Activated CD8-positive, alpha-beta memory T cell treated with anti-CD3 and anti-CD28 coated beads, Interleukin-2, amount 10 ng/mL, durations not matched to agents 7 days and 5 days (primary cell): ENCODE measurements at regions not wholly inside any gene's neighbourhood (a gene's known extent, or its start where the extent isn't known, plus 50 kb on each side); places are given as distances from the start of the nearest gene placed in this dataset.
"Not testable (repeated sequence)": the region's sequence is repeated elsewhere in the genome, so short reads cannot be mapped to it uniquely, and the experiment has no call there.

Experiments
- ATAC-seq: fragments of 150-1000 bp; cut with Tn5 transposase; one replicate; pipeline ENCODE4 v1.10.0; 2021; ENCODE audit warnings: moderate library complexity
- CTCF ChIA-PET: fragments of 350-600 bp; sonication (Branson Sonifier 250); formaldehyde crosslinking; loops from one replicate; lab custom pipeline; 2021; ENCODE audit warnings: antibody characterized with exemption; lab: Charles Lee
- DNase-seq: peaks from one replicate; pipeline ENCODE4 v3.0.0-alpha.2; 2020
- H3K27ac Mint-ChIP-seq: one replicate; pipeline ENCODE4 v1.8.0; 2021; ENCODE audit warnings: mild to moderate bottlenecking, mixed read lengths
- H3K27me3 Mint-ChIP-seq: one replicate; pipeline ENCODE4 v1.8.0; 2021; ENCODE audit warnings: mixed read lengths
- H3K36me3 Mint-ChIP-seq: one replicate; pipeline ENCODE4 v1.8.0; 2021; ENCODE audit warnings: mild to moderate bottlenecking, mixed read lengths
- H3K4me1 Mint-ChIP-seq: one replicate; pipeline ENCODE4 v1.8.0; 2021; ENCODE audit warnings: mixed read lengths
- H3K4me3 Mint-ChIP-seq: one replicate; pipeline ENCODE4 v1.8.0; 2021; ENCODE audit warnings: mild to moderate bottlenecking, moderate library complexity, mixed read lengths
- H3K9me3 Mint-ChIP-seq: one replicate; pipeline ENCODE4 v1.8.0; 2022; ENCODE audit warnings: low read depth, mixed read lengths

DNA sequence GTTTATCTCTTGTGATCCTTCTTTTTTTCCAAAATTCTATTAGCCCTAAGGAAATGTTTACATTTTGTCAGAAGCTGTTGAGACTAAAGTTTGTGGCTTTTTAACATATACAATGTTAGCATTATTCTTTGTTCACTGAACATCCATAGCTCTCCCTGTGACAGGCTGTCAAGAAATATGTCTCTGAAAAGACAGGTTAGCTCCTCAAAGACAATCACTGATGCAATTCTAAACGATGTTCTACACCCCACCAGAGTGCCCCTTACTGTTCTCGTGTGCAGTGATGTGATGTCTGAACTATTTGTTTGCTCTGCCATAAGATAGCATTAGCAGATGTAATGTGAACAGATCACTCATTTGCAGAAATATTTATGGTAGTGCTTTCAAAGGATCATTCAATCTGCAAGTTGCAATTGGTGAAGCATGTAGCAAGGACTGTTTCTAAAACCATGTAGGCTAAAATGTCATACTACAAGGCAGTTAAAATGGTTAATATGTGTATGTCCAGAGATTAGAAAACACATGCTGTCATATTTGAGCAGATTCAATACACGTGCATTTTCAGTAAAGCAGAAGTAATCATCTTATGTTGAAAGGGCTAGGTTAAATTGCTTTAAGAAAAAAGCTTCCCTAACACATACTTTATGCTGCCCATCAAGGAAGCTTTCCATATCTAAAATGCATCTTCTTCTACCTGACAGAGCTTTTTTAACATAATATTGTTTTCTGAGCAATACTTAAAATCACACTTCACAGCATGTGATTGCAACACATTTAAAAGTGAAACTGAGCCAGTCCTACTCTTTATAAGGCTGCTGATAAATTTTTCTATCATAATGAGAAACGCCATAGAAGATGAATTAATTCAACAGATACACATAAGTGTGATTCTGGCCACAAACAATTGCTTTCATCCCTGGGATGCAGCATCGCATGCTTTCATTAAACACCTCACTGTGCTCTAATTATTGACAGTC is 285.7 kb upstream of the UBE2E3 start:
- Mint-ChIP-seq H3K27me3 (peaks cover 2% of the 10 kb centered on the region), H3K36me3 (no peaks in the 10 kb centered on the region), H3K27ac (no peak overlapping the region), H3K4me3 (no peak overlapping the region), H3K9me3 (no peaks in the 10 kb centered on the region), H3K4me1 (no peaks in the 10 kb centered on the region)
- no peak for DNase-seq
- CTCF ChIA-PET = no interaction called here
- ATAC-seq = no peak

GRCh38 chr2:180692322-180692721 is 288.1 kb upstream of the UBE2E3 start:
- no peak for ATAC-seq
- CTCF ChIA-PET = no interaction called here
- no peaks in the 10 kb centered on the region for H3K4me1 Mint-ChIP-seq
- no peak for DNase-seq
- peaks cover 6% of the 10 kb centered on the region for H3K27me3 Mint-ChIP-seq
- no peak overlapping the region for H3K27ac Mint-ChIP-seq
- no peaks in the 10 kb centered on the region for H3K36me3 Mint-ChIP-seq
- no peak overlapping the region for H3K4me3 Mint-ChIP-seq
- H3K9me3 Mint-ChIP-seq = no peaks in the 10 kb centered on the region

DNA sequence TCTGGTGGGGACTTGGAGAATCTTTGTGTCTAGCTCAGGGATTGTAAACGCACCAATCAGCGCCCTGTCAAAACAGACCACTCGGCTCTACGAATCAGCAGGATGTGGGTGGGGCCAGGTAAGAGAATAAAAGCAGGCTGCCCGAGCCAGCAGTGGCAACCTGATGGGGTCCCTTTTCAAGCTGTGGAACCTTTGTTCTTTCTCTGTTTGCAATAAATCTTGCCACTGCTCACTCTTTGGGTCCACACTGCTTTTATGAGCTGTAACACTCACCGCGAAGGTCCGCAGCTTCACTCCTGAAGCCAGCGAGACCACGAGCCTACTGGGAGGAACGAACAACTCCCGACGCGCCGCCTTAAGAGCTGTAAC is 288.6 kb upstream of the UBE2E3 start:
- CTCF ChIA-PET = not testable (repeated sequence)

GRCh38 chr2:180691186-180691854 is 289.1 kb upstream of the UBE2E3 start:
- ATAC-seq, H3K27me3 Mint-ChIP-seq, H3K4me1 Mint-ChIP-seq, H3K36me3 Mint-ChIP-seq, H3K27ac Mint-ChIP-seq, DNase-seq, H3K4me3 Mint-ChIP-seq, CTCF ChIA-PET, H3K9me3 Mint-ChIP-seq: not testable (repeated sequence)

More for the DNA sequence above, 288.6 kb upstream of the UBE2E3 start:
- H3K27me3 Mint-ChIP-seq, H3K9me3 Mint-ChIP-seq, H3K36me3 Mint-ChIP-seq, DNase-seq, H3K4me1 Mint-ChIP-seq, ATAC-seq, H3K4me3 Mint-ChIP-seq, H3K27ac Mint-ChIP-seq: not testable (repeated sequence)

GRCh38 chr2:180690611-180691010 is 289.8 kb upstream of the UBE2E3 start:
- ATAC-seq (no peak), DNase-seq (no peak)
- peaks cover 11% of the 10 kb centered on the region for H3K27me3 Mint-ChIP-seq
- no peak overlapping the region for H3K4me3 Mint-ChIP-seq
- H3K36me3 Mint-ChIP-seq = no peaks in the 10 kb centered on the region
- H3K4me1 Mint-ChIP-seq = no peaks in the 10 kb centered on the region
- no peaks in the 10 kb centered on the region for H3K9me3 Mint-ChIP-seq
- CTCF ChIA-PET = no interaction called here
- no peak overlapping the region for H3K27ac Mint-ChIP-seq

DNA sequence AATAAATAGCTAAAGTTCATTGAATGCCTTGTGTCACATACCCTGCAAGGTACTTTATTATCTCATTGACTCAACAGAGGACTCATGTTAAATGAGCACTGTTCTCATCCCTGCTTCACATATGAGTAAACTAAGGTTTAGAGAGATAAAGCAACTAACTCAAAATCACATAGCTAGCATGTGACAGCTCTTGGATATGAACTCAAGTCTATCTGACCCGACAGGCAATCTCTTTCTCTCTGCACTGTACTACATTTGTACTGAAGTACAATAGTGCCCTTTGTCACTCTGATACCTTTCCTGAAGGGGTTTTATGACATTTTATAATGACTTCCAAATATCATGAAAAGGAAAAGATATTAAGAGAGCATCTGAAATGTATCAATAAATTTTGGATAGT is 297.5 kb upstream of the UBE2E3 start:
- Mint-ChIP-seq H3K4me1 (no peaks in the 10 kb centered on the region), H3K4me3 (no peak overlapping the region), H3K36me3 (no peaks in the 10 kb centered on the region), H3K27me3 (peaks cover 36% of the 10 kb centered on the region), H3K27ac (no peak overlapping the region), H3K9me3 (no peaks in the 10 kb centered on the region)
- DNase-seq = no peak
- CTCF ChIA-PET = no interaction called here
- ATAC-seq = no peak

- H3K9me3 Mint-ChIP-seq = no peaks in the 10 kb centered on the region
- H3K27ac Mint-ChIP-seq = no peak overlapping the region
- H3K4me3 Mint-ChIP-seq = no peak overlapping the region
- CTCF ChIA-PET = no interaction called here
- peaks cover 36% of the 10 kb centered on the region for H3K27me3 Mint-ChIP-seq
- DNase-seq (no peak), ATAC-seq (no peak)
- no peaks in the 10 kb centered on the region for H3K4me1 Mint-ChIP-seq
- no peaks in the 10 kb centered on the region for H3K36me3 Mint-ChIP-seq
These were observed 300.7 kb upstream of the UBE2E3 start for GRCh38 chr2:180679693-180680092.

DNA sequence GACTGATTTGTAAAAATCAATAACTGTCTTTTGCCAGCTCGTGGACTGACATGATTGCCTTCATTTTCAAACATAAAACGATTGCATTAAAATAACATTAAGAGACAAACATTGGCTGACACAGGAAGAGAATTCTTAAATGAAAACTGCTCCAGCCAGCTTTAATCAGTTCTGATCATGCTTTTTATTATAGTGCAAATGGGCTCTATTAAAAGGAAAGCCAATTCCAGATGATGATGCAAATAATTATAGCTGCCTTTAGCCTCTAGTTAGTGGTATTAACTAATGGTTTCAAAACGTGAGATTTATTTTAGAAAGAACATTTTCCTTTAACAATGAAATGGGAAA is 301.8 kb upstream of the UBE2E3 start:
- no peaks in the 10 kb centered on the region for H3K36me3 Mint-ChIP-seq
- CTCF ChIA-PET = no interaction called here
- ATAC-seq = no peak
- H3K27ac Mint-ChIP-seq = no peak overlapping the region
- DNase-seq = no peak
- no peak overlapping the region for H3K4me3 Mint-ChIP-seq
- no peaks in the 10 kb centered on the region for H3K4me1 Mint-ChIP-seq
- no peaks in the 10 kb centered on the region for H3K9me3 Mint-ChIP-seq
- peaks cover 35% of the 10 kb centered on the region for H3K27me3 Mint-ChIP-seq

DNA sequence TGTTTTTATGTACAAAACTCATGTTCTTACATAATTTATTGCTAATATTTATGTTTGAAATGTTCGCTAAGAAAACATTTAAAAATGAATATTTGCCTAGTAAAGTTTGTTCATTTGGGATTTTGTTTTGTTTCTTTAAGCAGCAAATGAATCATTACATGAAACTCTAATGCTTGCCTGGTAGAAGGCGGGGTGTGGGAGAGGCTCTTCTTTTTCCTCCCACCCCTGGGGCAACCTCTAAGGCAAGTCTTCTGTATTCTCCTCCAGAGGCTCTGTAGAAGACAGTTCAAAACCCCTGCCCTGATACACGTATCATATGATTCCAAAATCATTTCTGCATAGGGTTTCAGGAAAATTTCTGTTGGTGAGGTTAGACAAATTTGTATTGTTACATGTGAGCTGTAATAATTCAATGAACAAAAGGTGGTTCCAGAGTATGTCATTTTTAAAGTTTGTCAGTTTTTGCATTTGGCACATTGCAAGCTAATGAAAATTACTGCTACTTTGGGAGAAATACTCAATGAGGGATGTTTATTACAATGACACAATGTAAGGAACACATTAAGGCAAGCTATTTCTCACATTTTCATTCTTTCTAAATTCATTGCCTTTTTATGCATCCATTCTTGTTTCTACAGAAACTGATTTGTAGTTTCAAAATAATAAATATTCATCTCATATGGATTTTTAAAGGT is 302.3 kb upstream of the UBE2E3 start:
- no peaks in the 10 kb centered on the region for H3K9me3 Mint-ChIP-seq
- peaks cover 38% of the 10 kb centered on the region for H3K27me3 Mint-ChIP-seq
- H3K36me3 Mint-ChIP-seq = no peaks in the 10 kb centered on the region
- ATAC-seq = no peak
- no peaks in the 10 kb centered on the region for H3K4me1 Mint-ChIP-seq
- no peak overlapping the region for H3K4me3 Mint-ChIP-seq
- H3K27ac Mint-ChIP-seq = no peak overlapping the region
- no peak for DNase-seq
- CTCF ChIA-PET = no interaction called here

- Mint-ChIP-seq H3K27me3 (peaks cover 31% of the 10 kb centered on the region), H3K4me3 (no peak overlapping the region), H3K4me1 (no peaks in the 10 kb centered on the region), H3K36me3 (no peaks in the 10 kb centered on the region), H3K9me3 (no peaks in the 10 kb centered on the region), H3K27ac (no peak overlapping the region)
- CTCF ChIA-PET = no interaction called here
- DNase-seq = no peak
- no peak for ATAC-seq
These were observed 303.2 kb upstream of the UBE2E3 start for GRCh38 chr2:180677200-180677599.

DNA sequence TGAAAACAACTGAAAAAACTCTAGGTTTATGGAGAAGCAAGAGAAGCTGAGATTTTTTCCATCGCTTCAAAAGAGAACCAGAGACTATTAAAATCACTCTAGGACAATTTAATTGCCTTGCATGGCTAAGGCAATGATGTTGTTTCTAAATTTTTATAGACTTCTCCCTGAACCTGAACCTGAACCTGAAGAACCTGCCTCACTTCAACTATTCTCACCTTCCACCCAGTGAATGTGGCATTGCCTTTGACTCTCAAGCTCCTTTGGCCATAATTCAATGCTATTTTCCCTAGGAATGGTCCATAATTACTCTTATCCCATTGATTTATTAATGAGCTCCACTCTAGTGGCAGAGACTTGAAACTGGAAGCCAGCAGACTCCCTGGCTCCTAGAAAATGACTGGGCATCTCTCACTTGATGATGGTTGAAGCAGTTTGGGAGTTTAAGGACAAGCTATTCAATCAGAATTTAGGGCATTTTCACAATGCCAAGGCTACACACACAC is 303.8 kb upstream of the UBE2E3 start:
- Mint-ChIP-seq H3K27me3 (peaks cover 28% of the 10 kb centered on the region), H3K27ac (no peak overlapping the region), H3K4me1 (no peaks in the 10 kb centered on the region), H3K4me3 (no peak overlapping the region), H3K36me3 (no peaks in the 10 kb centered on the region), H3K9me3 (no peaks in the 10 kb centered on the region)
- CTCF ChIA-PET = no interaction called here
- no peak for ATAC-seq
- DNase-seq = no peak

- Mint-ChIP-seq H3K4me1 (no peaks in the 10 kb centered on the region), H3K9me3 (no peaks in the 10 kb centered on the region), H3K36me3 (no peaks in the 10 kb centered on the region), H3K27me3 (peaks cover 19% of the 10 kb centered on the region), H3K4me3 (no peak overlapping the region), H3K27ac (no peak overlapping the region)
- CTCF ChIA-PET = no interaction called here
- no peak for DNase-seq
- ATAC-seq = no peak
These were observed 305.2 kb upstream of the UBE2E3 start for GRCh38 chr2:180675170-180675569.

GRCh38 chr2:180672377-180672776 is 308.0 kb upstream of the UBE2E3 start:
- no peak for ATAC-seq
- Mint-ChIP-seq H3K27me3 (peaks cover 16% of the 10 kb centered on the region), H3K4me3 (no peak overlapping the region), H3K36me3 (no peaks in the 10 kb centered on the region), H3K4me1 (no peaks in the 10 kb centered on the region), H3K9me3 (no peaks in the 10 kb centered on the region), H3K27ac (no peak overlapping the region)
- no peak for DNase-seq
- CTCF ChIA-PET = no interaction called here
